Transverse colon (tissue), 3 donors: ENCODE measurements at regions not wholly inside any gene's neighbourhood (a gene's known extent, or its start where the extent isn't known, plus 50 kb on each side); places are given as distances from the start of the nearest gene placed in this dataset.

Source experiments
- CTCF ChIP-seq, 5 experiments: fragments of 200-600 bp in 3 of 5; fragments of 450-650 bp in 2 of 5; sonication (generic) in 3 of 5; IDR thresholded peaks; 1 replicate in 2 of 5; 2 replicates in 3 of 5; pipeline ENCODE4 v1.5.1; 2016 to 2017; ENCODE audit warnings: antibody characterized with exemption in 5 of 5, inconsistent platforms in 3 of 5, mild to moderate bottlenecking in 2 of 5, moderate library complexity in 1 of 5
- EP300 ChIP-seq: sonication (generic); formaldehyde crosslinking; IDR thresholded peaks from one replicate; pipeline ENCODE4 v1.6.1; 2017; ENCODE audit warnings: antibody characterized with exemption, low read depth
- POLR2A ChIP-seq: fragments of 450-650 bp; IDR thresholded peaks from one replicate; pipeline ENCODE4 v1.6.1; 2016; ENCODE audit warnings: antibody characterized with exemption, mild to moderate bottlenecking, moderate library complexity

- no peak for TF ChIP-seq CTCF (IDR thresholded peaks at IDR 0.05)
- no peak for TF ChIP-seq POLR2A
- no peak for TF ChIP-seq EP300
Measured at GRCh38 chr2:129009555-129010146, 691.0 kb upstream of the HS6ST1 start.
